ENCODE measurements at regions not wholly inside any gene's neighbourhood (a gene's known extent, or its start where the extent isn't known, plus 50 kb on each side); places are given as distances from the start of the nearest gene placed in this dataset.

DNA sequence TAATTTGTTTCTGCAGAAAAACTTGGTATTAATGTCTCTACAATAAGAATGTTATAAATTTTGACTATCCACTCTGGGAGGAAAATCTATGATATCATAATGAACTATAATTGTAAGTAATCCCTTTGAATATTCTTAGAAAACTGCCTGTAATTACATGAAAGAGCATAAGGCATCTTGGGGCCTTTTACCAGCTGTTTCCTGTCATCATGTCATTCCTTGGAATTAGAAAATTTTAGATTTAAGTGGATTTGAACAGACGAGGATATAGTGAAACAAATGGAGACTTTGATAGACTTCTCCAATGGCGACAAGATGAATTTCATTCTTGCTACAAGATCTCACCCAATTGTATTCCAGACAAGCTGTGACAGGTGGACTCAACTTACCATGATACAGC is 423.4 kb upstream of the FLRT2 start:
- ATAC-seq = no peak

DNA sequence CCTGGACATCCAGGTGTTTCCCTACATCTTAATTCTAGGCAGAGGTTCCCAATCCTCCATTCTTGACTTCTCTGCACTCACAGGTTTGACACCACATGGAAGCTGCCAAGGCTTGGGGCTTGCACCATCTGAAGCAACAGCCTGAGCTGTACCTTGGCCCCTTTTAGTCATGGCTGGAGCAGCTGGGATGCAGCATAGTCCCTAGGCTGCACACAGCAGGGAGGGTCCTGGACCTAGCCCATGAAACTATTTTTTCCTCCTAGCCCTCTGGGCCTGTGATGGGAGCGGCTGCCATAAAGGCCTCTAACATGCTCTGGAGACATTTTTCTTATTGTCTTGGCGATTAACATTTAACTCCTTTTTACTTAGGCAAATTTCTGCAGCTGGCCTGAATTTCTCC is 417.2 kb upstream of the FLRT2 start:
- no peak for ATAC-seq
- DNase-seq (ENCODE audit: low spot score) = no peak

More for the DNA sequence above, 423.4 kb upstream of the FLRT2 start:
- DNase-seq (ENCODE audit: low spot score) = no peak

DNA sequence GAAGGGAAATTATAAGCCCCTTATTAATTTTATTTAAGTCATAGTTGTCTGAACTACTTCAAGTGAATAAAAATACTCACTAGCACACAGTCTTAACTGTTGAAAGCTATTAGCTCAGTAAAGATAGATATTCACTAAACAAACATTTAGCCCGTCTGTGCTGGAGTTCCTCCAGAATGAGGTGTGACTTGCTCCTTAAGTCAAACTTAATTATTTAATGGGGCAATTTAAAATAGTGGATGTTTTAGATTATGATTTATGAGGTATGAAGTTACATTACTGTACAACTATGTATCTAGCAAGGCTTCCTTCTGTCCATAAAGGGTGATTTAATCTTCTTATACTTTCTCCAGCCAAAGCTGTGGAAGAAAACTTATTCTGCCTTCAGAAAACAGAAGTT is 414.0 kb upstream of the FLRT2 start:
- no peak for DNase-seq (ENCODE audit: low spot score)
- no peak for ATAC-seq

DNA sequence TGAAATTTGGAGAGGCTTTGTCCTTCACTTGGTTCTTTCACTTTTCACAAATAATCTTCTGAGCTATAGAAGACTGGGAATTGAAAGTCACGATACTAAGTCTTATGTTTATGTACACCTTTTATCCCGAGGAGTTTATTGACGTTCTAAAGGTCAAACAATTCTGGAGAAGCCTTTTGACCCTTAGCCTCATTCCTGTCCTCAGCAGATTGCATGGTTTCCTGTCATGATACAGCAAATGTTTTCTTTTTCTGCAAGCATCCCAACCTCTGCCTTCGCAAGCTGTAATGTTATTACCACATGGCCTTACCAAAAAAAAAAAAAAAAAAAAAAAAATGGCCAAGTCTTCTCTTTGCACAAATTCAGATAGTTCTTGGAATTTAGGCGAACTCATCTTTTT is 411.7 kb upstream of the FLRT2 start:
- DNase-seq (ENCODE audit: low spot score) (no peak), ATAC-seq (peak; percentile 62)

DNA sequence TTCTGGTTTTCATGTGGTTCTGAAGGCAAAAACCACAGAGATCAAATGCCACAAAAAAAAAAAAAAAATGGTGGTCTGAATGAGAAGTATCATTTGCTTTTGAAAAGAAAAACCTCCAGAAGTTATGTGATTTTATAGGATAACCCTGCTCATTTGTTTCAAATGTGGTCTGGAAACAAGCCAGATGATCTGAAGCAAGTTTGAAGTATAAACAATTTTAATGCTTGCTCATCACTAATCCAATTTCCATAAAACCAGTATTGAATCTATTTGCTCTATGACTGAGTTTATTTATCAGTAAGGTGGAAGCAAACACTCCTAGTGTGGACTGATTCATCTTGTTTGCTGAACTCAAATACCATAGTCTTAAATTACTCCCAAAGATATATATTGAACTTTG is 407.3 kb upstream of the FLRT2 start:
- no peak for DNase-seq (ENCODE audit: low spot score)
- no peak for ATAC-seq

DNA sequence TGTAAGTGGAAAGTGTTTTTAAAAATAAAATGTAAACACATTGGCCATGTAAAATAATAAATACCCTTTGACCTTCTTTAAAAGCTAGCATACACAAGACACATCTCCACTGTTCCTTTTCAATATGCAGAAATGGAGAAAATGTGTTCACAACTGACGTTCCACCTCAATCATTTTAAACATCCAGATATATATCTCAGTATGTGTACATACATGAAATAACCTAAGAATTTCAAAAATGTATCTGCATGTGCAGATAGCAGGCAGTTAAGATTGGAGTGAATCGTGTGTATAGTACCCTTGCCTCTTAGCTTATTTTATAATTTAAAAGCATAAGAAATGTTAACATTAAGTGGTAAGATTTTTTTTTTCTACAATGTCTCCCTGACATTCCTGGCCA is 406.2 kb upstream of the FLRT2 start:
- ATAC-seq = no peak

DNA sequence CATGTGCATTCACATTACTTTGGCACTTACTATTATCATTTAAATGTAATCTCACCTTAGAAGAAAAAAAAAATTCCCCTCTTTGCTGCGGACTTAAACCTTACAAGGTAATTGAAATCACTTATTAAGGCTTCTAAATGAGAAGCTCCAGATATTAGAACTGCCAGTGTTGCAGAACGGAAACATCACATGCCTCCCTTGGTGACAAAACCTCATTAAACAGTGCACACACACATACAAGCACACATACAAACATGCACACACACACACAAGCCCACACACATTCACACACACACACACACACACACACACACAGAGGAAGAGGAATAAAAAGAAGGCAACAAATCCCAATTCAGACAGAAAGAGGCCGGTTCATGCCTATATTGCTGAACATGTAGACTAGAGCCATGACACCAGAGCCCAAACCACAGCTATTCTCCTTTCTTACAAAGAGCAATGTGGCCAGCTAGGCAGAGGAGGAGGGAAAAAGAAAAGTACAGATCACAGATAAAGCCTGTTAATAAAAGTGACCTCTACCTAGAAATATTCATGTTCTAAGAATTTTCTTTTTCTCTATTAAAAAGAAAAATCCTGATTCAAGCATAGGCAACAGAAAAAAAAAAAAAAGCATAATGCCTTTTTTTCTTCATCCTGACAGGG is 405.2 kb upstream of the FLRT2 start:
- no peak for ATAC-seq
- DNase-seq (ENCODE audit: low spot score) = no peak

More for the DNA sequence above, 406.2 kb upstream of the FLRT2 start:
- no peak for DNase-seq (ENCODE audit: low spot score)

DNA sequence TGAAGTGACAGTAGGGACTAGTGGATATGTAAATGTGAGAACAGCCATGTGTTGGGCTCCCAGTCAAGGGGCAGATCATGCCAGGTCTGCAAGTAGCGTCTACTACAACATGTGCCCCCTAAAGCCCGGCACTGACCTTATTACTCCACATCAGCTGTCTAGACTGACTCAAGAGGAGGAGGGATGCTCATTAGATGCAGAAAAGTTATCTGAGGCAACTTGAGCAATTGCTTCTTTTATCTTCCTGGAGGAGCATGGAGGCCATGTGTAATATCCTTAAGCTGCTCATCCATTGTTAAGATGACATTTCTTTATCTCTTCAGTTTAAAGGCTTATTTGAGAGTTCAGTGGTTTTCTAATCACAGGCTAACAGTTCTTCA is 404.7 kb upstream of the FLRT2 start:
- ATAC-seq (no peak), DNase-seq (ENCODE audit: low spot score) (no peak)

DNA sequence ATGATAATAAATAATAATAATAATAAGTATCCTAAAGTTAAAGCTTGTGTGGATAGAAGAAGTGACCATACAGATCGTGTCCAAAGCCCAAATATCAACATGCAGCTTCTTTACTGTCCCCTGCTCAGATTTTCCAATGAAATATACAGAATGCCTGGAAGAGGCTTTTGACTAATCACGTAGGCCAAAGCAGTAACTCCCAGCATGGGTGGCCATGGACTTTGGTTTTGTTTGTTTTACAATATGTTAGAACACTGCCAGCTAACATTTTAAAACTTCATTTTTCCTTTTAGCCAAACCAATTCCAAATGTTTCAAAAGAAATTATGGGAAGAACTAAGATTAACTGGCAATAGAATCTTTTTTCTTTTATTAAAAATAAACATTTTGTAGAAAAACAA is 400.0 kb upstream of the FLRT2 start:
- ATAC-seq = peak; percentile 82
- DNase-seq (ENCODE audit: low spot score) = no peak

DNA sequence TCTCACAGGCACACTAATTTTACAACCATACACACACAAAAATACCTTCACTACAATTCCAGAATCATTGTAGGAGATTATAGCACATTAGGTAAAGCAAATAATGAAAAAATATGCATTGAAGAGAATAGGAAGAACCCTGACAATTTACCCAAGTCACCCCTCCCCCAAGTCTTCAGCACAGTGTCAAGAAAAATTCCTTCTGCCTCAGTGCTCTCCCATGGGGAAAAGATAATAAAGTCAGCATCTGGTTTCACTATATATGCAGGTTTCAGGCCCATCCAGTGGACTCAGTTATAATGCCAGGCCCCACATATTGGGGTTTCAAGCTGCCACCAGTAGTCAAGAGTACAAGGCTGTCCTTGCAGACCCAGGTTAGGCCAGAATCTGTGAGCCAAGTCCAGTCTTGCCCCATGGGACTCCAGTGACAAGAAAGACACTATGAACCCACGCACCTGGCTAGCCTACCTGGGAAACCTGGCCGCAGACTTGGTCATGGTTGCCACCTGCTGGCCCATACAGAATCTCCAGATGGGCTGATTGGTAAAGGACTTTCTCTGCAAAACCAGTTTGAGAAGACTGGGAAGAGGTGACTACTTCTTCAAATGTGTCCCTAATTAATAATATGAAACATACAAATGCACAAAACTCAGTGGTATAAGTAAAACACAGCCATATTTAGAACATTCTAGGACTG is 398.6 kb upstream of the FLRT2 start:
- ATAC-seq = peak; percentile 92
- DNase-seq (ENCODE audit: low spot score) = peak; percentile 48

DNA sequence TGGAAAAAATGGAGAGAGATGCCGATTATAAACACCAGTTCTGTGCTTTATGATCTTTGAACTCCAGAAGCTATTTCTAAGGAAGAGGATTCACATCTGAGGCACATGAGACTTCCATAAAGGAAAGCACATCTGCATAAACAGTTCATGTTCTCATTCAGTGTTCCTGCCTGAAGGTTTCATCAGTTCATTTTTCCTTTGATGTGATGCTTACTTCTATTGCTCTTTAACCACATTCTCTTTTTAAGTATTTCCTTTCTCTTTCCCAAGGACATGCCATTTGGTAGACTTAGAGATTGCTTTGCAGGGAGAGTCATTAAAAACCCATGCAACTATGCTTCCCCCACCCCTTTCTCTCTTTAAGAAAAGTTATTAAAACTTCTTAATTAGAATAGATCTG is 387.0 kb upstream of the FLRT2 start:
- ATAC-seq = no peak
- DNase-seq (ENCODE audit: low spot score) = no peak

DNA sequence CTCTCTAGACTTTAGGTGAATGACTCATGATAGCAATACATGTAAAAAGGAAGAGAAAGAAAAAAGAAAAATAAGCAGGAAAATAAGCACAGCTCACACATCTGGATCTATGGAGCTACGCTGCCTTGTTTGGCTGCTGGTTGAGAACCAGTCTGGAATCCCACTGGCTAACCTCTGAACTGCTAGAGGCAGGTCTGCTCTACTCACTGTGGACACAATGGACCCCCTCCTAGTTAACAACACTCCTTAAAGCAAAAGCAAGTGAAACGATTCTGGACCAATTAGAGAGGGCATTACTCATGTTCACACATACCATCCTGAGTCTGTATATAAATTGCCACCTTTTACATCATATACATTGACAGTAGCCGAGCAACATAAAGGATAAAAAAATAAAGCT is 383.2 kb upstream of the FLRT2 start:
- ATAC-seq (no peak), DNase-seq (ENCODE audit: low spot score) (no peak)

DNA sequence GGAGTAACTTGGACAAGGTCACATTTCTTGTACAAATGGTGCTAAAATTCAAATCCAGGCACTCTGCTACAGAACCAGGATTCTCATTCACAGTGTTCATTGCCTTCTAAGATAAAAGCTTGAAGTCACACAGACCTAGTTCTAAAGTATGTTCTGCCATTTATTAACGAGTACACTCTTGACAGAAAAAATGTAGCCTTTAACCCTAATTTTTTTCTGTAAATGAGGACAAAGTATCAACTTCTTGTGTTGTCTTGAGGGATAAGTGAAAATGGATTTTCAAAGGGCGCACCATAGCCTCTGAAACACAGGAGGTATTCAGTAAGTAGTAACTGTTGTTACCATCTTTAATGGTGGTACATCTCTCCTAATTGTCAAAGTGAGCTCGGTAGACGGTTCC is 379.8 kb upstream of the FLRT2 start:
- ATAC-seq (no peak), DNase-seq (ENCODE audit: low spot score) (no peak)

DNA sequence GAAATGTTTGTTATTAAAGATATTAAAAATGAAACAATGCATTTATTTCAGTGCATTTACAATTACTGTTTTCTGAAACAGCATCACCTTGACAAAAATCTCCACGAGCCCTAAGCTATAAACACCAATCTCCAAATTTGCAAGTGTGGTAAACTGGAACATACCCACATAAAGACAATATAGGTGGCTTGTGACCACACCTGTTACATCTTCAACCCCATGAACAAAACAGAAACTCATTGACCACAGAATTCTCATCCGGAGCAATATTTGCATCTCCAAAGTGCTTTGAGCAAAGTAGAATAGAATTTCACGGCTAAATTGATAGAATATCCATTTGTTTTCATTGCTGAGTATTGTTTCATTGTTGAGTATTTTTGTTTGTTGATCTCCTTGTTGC is 375.2 kb upstream of the FLRT2 start:
- no peak for ATAC-seq

DNA sequence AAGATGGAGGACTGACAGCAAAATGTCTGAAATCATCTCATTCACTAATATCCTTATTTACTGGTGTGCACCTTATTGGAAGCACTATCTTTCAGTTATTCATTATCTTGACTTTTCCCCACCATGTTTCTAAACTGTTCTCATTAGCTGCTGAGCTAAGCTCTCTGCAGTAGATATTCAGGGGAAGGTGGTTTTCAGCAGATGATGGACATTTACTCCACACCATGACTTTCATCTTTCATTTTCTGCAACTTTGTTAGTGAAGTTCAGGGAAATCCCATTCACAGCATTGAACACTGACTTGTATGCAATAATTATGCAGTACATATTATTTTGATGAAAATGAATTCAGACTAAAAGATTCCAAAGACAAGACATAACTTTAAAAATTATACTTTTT is 373.6 kb upstream of the FLRT2 start:
- DNase-seq (ENCODE audit: low spot score) (no peak), ATAC-seq (no peak)

More for the DNA sequence above, 375.2 kb upstream of the FLRT2 start:
- no peak for DNase-seq (ENCODE audit: low spot score)

DNA sequence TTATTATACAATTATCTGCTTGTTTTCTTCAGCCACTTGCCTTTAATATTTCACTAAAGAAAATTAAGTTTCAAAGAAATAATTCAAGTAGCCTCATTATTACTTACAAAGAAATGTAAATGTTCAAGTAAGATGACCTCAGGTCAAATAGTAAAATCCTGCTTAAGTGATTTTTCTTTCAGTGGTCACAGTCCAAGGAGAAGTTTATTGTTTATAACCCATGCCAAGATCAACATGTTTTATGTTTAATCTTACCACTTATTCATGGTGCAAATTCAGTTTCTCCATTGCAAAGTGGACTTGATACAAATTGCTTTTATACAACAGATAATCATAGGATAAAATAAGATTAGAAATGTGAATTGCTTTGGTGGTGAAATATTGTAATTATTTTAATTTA is 370.2 kb upstream of the FLRT2 start:
- DNase-seq (ENCODE audit: low spot score) = no peak

DNA sequence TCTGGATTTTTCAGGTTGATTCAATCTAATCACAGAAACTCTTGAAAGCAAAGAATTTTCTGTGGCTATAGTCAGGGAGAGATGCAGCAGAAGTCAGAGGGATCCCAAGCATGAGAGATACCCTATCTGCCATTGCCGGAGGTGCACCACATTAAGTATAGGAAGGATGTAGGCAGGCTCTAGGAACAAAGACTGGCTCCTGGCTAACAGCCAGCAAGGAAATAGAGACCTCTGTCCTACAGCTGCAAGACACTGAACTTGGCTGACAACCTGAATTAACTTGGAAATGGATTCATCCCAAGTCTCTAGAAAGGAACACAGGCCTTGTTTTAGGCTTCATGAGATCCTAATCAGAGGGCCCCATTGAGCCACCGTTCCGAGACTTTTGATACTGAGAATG is 364.9 kb upstream of the FLRT2 start:
- ATAC-seq (peak; percentile 51), DNase-seq (ENCODE audit: low spot score) (no peak)

More for the DNA sequence above, 370.2 kb upstream of the FLRT2 start:
- ATAC-seq = no peak

DNA sequence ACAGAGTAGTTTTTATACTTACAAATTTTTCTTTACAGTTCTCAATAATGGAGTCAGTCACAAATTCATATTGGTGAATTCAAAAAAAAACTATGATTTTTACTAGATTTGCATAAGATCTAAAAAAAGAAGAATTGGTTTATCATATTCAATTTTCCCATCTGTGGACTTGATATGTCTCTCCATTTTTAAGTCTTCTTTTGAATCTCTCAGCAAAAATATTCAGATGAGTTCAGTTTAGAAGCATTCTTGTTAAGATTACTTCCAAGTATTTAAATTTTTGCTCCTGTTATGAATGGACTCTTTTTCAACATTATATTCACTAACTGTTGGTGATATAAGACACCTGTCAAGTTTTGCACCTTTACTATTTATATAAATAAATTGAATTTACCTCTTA is 360.6 kb upstream of the FLRT2 start:
- ATAC-seq = no peak

DNA sequence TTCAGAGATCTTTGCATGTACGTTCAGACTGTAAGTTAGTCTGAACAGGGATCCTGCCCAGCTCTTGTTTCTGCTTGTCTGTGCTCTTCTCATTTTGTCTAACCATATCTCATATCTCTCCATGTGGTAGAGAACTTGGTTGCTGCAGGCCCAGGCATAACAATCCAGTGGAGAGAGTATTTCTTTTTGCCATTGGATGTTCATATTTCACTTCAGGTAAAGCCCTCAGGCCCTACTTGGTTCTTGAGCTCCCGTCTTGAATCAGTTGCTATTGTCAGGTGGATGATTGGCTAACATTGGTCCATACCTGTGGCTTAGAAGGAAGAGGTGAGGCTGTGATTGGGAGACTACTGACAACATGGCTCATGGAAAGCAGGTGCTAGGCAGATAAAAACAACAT is 357.7 kb upstream of the FLRT2 start:
- DNase-seq (ENCODE audit: low spot score) = no peak
- no peak for ATAC-seq

More for the DNA sequence above, 360.6 kb upstream of the FLRT2 start:
- DNase-seq (ENCODE audit: low spot score) = no peak

DNA sequence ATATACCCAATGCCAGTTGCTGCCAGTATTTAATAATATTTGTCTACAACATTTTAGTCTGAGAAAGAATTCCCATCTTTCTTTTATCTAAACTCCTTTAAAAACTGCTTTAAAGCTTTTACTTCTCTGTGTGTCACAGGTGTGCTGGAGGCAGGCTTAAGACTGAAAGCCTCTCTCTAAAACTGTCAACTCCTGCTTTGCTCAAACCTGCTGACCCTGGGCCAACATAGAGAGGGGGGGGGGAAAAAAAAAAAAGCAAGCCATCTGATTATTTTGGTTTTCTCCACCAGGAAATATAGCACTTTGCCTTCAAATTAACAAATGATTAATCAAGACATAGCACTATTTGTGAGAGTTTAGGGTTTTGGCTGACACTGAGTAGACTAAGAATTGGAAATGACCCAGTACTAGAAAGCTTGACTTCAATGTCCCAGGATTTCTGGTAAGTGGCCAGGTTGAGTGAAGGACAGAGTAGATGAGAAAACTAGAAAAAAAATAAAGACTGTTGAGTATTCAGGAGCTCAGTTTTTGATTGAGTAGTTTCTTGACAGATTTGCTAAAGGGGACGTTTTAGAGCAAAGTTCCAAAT is 357.0 kb upstream of the FLRT2 start:
- no peak for ATAC-seq
- no peak for DNase-seq (ENCODE audit: low spot score)

DNA sequence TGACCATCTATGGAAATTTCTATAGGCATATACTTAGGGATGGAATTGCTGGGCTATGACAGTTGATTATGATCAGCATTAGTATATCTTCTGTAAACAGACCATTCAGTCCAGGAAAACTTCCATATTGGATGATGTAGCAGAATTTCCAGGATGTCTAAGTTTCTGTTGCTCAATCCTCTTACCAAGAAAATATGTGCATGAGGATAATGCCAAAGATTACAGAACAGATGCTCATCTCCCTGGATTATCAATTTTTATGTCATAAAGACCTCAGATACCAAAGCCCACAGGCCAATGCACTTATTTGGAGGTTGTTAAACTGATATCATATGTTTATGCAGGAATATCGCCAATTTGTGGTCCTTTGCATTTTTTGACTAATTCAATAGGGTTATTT is 354.4 kb upstream of the FLRT2 start:
- no peak for ATAC-seq
- DNase-seq (ENCODE audit: low spot score) = no peak

DNA sequence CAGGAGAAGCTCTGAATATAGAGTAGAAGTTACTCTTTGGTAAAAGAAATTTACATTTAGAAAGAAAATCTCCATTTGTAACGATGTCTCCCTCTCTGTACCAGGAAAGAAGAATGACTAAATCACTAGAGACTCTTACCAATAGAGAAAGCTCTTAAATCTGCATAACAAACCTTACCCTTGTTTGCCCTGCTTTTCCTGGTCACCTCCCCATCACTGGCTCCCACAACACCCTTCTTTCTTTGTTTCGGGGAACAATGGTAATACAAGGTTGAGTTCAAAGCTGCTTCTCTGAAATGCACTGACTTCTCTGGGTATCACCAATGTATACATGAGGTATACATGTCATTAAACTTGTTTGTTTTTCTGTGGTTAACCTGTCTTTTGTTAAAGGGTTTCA is 351.1 kb upstream of the FLRT2 start:
- ATAC-seq = no peak
- DNase-seq (ENCODE audit: low spot score) = no peak

DNA sequence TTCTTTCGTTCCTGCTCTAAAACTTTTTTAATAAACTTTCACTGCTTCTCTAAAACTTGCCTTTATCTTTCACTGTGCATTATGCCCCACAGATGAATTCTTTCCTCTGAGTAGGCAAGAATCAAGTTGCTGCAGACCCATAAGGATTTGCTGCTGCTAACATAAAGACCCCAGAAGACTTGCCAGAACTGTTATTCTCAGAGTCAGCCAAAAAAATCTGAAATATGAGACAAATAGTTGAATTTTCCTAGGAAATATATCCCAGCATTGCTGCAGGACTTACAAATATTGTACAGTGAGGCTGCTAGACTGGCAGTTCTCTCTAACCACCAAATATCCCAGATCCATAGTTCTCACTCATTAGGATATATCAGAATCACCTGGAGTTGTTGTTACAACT is 349.1 kb upstream of the FLRT2 start:
- DNase-seq (ENCODE audit: low spot score) (no peak), ATAC-seq (no peak)
